Kidney (tissue), 13 donors: ENCODE measurements at regions not wholly inside any gene's neighbourhood (a gene's known extent, or its start where the extent isn't known, plus 50 kb on each side); places are given as distances from the start of the nearest gene placed in this dataset.

Source experiments
- DNase-seq, 5 donors: peaks; one replicate each; pipeline ENCODE4 v3.0.0-alpha.2; 2013 to 2020
- FAIRE-seq: peaks from 2 replicates; lab custom pipeline; 2012; peaks lifted over from hg19 to GRCh38; lab: Jason Lieb, UNC
- H3K27ac ChIP-seq, 2 donors: one replicate each; pipeline ENCODE4 v1.7.0; 2013; ENCODE audit warnings: low read depth in 2 of 2, low read length in 2 of 2, inconsistent platforms in 1 of 2
- H3K27me3 ChIP-seq: one replicate; pipeline ENCODE4 v1.7.1; 2013; ENCODE audit warnings: low read length, inconsistent platforms; ENCODE audit not compliant: control insufficient read depth, insufficient read depth
- H3K36me3 ChIP-seq, 3 donors: one replicate each; pipeline versions ENCODE4 v1.7.0 to v1.7.1; 2013; ENCODE audit warnings: low read length in 3 of 3, control low read depth in 1 of 3, inconsistent platforms in 1 of 3; ENCODE audit not compliant: insufficient read depth in 3 of 3, control insufficient read depth in 2 of 3
- H3K4me1 ChIP-seq, 3 donors: one replicate each; pipeline versions ENCODE4 v1.7.0 to v1.7.1; 2013; ENCODE audit warnings: low read length in 3 of 3, inconsistent platforms in 1 of 3, low read depth in 1 of 3; ENCODE audit not compliant: control insufficient read depth in 2 of 3, insufficient read depth in 2 of 3
- H3K4me3 ChIP-seq, 3 donors: one replicate each; pipeline versions ENCODE4 v1.7.0 to v1.8.1; 2013; ENCODE audit warnings: low read length in 3 of 3, control low read depth in 1 of 3, inconsistent platforms in 1 of 3
- H3K9ac ChIP-seq, 3 donors: one replicate each; pipeline versions ENCODE4 v1.7.0 to v1.7.1; 2013; ENCODE audit warnings: low read length in 3 of 3, control low read depth in 1 of 3, inconsistent platforms in 1 of 3
- H3K9me3 ChIP-seq, 3 donors: one replicate each; pipeline versions ENCODE4 v1.7.0 to v1.7.1; 2013; ENCODE audit warnings: low read length in 3 of 3, control low read depth in 1 of 3, inconsistent platforms in 1 of 3; ENCODE audit not compliant: control insufficient read depth in 2 of 3, insufficient read depth in 1 of 3
- intact Hi-C: fragments of 100-400 bp; cut with DNase I; formaldehyde crosslinking; loops from one replicate; pipeline ENCODE4 v1.11.1; 2022
- TF ChIP-seq, protein P1 (sequence below): IDR thresholded peaks from 3 replicates; pipeline ENCODE4 v1.5.1; 2012; ENCODE audit warnings: mild to moderate bottlenecking, moderate library complexity, borderline replicate concordance; ENCODE audit not compliant: insufficient read depth; ENCODE audit errors: extremely low read depth
- donor health status: control.
- donor health status: control.
- donor health status: control.
- donor health status: control.
- donor health status: control.
- donor health status: DM: yes; HTN: yes; CAD: no.
- donor health status: Normal renal cell carcinoma (clear cell type).

- FAIRE-seq, result no peak
- no peaks in the 10 kb centered on the region for H3K9me3 ChIP-seq
- H3K27me3 ChIP-seq, result no peaks in the 10 kb centered on the region
- no peak overlapping the region for H3K9ac ChIP-seq
- DNase-seq, result no peak
- TF ChIP-seq, protein P1, sequence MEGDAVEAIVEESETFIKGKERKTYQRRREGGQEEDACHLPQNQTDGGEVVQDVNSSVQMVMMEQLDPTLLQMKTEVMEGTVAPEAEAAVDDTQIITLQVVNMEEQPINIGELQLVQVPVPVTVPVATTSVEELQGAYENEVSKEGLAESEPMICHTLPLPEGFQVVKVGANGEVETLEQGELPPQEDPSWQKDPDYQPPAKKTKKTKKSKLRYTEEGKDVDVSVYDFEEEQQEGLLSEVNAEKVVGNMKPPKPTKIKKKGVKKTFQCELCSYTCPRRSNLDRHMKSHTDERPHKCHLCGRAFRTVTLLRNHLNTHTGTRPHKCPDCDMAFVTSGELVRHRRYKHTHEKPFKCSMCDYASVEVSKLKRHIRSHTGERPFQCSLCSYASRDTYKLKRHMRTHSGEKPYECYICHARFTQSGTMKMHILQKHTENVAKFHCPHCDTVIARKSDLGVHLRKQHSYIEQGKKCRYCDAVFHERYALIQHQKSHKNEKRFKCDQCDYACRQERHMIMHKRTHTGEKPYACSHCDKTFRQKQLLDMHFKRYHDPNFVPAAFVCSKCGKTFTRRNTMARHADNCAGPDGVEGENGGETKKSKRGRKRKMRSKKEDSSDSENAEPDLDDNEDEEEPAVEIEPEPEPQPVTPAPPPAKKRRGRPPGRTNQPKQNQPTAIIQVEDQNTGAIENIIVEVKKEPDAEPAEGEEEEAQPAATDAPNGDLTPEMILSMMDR, result no peak
- intact Hi-C loops, result no loop called here
- H3K36me3 ChIP-seq, result no peaks in the 10 kb centered on the region
- no peak overlapping the region for H3K4me3 ChIP-seq
- no peaks in the 10 kb centered on the region for H3K4me1 ChIP-seq
- no peak overlapping the region for H3K27ac ChIP-seq
These were observed 359.7 kb downstream of the ADAM29 start for GRCh38 chr4:175277816-175278215.

- no peaks in the 10 kb centered on the region for H3K9me3 ChIP-seq
- no peaks in the 10 kb centered on the region for H3K27me3 ChIP-seq
- TF ChIP-seq, protein P1, result no peak
- no peak overlapping the region for H3K9ac ChIP-seq
- no peak overlapping the region for H3K27ac ChIP-seq
- FAIRE-seq (no peak), DNase-seq (no peak)
- H3K4me3 ChIP-seq, result no peak overlapping the region
- H3K4me1 ChIP-seq, result no peaks in the 10 kb centered on the region
- no peaks in the 10 kb centered on the region for H3K36me3 ChIP-seq
- intact Hi-C loops, result no loop called here
These were observed 362.0 kb downstream of the ADAM29 start for GRCh38 chr4:175280153-175280552.

DNA sequence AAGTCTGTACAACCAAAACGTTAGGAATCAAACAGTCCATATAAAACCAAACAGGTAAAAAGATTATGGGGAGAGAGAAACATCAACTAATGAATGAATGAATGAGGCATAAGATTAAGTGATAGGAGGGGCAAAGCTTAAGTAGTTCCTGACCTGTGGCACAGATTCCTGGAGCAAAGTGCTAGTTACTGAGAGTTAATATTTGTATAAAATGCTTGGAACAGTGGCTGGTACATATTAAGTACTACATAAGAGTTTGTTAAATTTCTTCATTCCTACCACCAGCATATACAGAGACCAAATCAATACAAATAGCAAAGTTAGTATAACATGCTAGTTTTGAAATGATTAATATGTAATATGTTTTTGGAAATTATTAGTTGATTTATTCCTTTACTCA is 363.7 kb downstream of the ADAM29 start:
- H3K4me1 ChIP-seq, result no peaks in the 10 kb centered on the region
- no peaks in the 10 kb centered on the region for H3K36me3 ChIP-seq
- intact Hi-C loops, result no loop called here
- FAIRE-seq (no peak), DNase-seq (no peak)
- H3K27me3 ChIP-seq, result no peaks in the 10 kb centered on the region
- H3K9me3 ChIP-seq, result no peaks in the 10 kb centered on the region
- no peak overlapping the region for H3K9ac ChIP-seq
- TF ChIP-seq, protein P1, result no peak
- no peak overlapping the region for H3K4me3 ChIP-seq
- no peak overlapping the region for H3K27ac ChIP-seq

GRCh38 chr4:175282407-175282806 is 364.2 kb downstream of the ADAM29 start:
- Histone ChIP-seq H3K9me3 (no peaks in the 10 kb centered on the region), H3K9ac (no peak overlapping the region), H3K27ac (no peak overlapping the region), H3K4me1 (no peaks in the 10 kb centered on the region), H3K36me3 (no peaks in the 10 kb centered on the region), H3K27me3 (no peaks in the 10 kb centered on the region), H3K4me3 (no peak overlapping the region)
- intact Hi-C loops, result no loop called here
- DNase-seq (no peak), FAIRE-seq (no peak)
- TF ChIP-seq, protein P1, result no peak
